GM18505 (cell line): ENCODE measurements at regions not wholly inside any gene's neighbourhood (a gene's known extent, or its start where the extent isn't known, plus 50 kb on each side); places are given as distances from the start of the nearest gene placed in this dataset.

Source experiments
- ATAC-seq: cut with Tn5 transposase; IDR thresholded peaks from one replicate; pipeline ENCODE4 v1.9.1; 2021; ENCODE audit not compliant: unreplicated experiment
- POLR2A ChIP-seq: IDR thresholded peaks from 4 replicates; pipeline ENCODE4 v1.6.1; 2011; ENCODE audit warnings: borderline replicate concordance; ENCODE audit not compliant: insufficient read depth, insufficient read length; ENCODE audit errors: extremely low read depth

DNA sequence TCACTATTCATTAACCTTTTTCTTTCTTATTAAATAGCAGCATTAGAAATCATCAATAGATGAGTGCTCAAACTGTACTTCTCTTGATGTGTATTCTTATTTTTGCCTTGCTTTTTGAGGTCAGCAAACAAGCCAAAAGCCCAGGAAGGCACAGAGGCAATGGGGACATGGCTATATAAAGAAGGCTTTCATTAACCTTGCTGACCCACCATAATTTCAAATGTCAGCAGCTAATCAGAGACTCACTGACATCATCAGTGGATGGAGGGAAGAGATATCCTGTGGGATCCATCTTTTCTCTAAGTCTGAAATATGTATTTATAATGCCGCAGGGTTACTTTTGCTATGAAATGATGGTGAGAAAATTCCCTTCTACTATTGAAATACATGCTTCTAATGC is 1162.8 kb upstream of the ACVR2A start:
- ATAC-seq, result no peak
- TF ChIP-seq POLR2A, result no peak

DNA sequence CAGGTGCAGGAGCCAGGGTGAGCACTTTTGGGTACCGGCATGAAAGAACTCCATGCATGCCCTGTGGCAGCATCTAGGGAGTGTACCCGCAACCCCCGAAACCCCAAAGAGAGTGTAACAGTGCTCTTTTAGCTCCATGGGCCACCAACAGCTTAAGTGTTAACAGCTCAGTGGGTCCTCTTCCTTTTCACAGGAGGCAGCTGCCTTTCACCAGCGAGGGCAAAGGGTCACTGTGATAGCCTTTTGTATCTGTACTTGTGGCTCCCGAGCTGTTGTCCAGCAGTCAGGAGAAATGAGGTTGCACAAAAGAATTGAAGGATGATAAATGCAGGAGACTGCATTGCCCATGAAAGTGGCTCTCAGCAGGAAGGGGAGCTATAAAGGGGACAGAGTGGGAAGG is 1166.3 kb upstream of the ACVR2A start:
- no peak for ATAC-seq
- TF ChIP-seq POLR2A, result no peak

DNA sequence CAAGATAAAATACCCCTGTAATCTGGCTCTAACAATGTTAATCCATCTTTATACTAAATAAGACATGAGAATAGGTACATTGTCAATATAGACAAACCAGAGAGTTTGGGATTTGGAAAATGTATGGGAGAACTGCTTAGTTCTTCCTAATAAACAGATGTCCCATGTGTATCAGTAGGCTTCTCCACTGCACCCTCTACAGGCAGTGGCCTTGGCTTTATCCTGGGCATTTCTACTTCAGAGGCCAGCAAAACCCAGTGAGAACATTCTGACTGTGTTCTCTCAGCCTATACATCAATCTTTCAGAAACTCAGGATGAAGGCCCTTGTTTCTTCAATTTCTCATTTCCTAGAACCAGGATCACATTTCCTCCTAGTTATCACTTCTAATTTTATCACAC is 1167.5 kb upstream of the ACVR2A start:
- no peak for TF ChIP-seq POLR2A
- ATAC-seq, result no peak

DNA sequence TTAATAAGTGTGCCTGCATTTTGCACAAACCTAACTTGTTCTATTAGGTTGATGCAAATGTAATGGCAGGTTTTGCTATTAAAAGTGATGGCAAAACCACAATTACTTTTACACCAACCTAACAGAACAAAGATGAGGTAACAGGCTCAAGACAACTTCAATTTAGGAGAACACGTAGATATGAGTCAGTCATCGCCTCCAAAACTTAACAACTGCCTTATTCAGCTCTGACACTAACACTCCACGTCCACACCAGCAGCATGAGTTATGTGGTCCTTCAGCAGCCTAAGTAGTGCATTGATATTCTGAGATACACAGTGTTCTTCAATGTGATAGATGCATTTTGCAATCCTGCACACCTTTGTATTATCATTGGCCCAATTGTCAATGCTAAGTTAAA is 1175.1 kb upstream of the ACVR2A start:
- no peak for ATAC-seq
- no peak for TF ChIP-seq POLR2A

DNA sequence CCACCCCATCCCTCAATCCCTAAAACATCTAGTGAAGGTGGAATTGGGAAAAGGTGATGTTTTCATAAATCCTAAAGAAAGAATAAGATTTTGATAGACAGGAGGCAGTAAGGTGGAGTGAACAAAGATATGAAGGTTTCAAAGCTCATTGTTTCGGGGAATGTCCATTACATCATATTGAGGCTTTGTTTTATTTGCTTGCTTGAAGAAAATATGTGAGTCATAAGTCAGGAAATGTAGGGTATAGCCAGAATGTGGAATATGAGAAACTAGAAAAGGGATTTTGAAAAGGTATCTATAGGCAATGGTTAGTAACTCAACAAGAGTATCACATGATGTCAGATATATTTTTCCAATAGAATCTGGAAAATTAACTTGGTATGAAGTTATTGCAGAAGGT is 1178.5 kb upstream of the ACVR2A start:
- TF ChIP-seq POLR2A, result no peak
- ATAC-seq, result no peak

DNA sequence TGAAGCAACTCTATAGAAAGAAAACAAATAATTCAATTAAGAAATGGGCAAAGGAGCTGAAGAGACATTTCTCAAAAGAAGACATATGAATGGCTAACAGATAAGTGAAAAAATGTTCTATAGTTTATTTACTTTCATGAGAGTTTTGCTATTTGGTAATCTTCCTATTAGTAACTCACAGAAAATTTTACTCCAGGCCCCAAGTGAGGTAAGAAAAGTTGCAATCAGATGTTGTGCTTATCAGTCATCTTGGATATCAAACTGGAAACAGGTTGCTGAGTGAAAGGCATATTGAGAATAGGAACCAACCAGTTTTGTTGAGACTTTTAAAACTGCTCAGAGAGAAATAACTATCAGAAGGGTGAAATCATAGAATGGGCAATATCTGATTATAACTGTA is 1179.0 kb upstream of the ACVR2A start:
- no peak for ATAC-seq

DNA sequence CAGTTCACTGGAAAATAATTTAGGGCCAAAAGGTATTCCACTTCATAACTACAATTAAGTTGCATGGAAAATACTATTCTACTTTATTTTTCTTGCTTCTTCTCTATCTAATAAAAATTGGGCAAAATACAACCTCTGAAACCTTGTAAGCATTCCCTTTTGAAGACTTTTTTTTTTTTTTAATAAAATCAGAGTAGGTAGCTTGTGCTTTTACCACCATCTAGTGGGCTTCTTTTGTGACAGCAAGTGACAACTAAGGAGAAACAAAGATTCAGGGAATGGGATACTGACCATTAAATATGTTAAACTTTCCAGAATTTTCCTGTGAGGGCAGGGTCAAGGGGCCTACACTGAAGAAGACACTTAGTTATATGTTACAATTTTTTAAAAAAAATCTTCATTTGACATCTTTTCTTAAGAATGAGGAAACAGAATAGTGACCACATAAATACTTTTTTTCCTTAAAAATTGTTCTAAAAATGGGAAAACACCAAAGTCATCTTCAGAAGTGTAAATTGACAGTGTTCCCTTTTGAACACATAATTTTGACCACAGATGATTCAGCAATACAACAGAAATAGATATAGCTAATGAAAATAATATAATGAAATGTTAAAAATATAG is 1183.2 kb upstream of the ACVR2A start:
- ATAC-seq, result no peak
- no peak for TF ChIP-seq POLR2A

More for the DNA sequence above, 1179.0 kb upstream of the ACVR2A start:
- TF ChIP-seq POLR2A, result no peak

DNA sequence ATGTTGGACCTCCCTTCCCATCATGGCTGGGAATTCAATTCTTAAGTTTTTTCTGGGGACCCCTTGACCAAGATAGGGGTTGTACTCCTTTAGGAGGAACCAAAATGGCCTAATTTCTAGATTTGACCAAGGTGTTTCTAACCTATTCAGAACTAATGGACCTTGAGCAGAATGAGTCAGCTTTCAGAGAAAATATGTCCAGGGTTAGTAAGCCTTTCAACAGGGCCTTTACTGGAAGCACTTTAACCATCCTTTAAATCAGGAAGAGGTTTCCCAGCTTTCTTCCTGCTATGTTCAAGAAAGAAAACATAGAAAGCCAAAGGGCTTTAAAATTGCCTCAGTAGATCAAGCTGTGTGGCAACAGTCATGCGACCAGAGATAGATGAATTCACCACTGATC is 1184.9 kb upstream of the ACVR2A start:
- no peak for TF ChIP-seq POLR2A
- no peak for ATAC-seq

DNA sequence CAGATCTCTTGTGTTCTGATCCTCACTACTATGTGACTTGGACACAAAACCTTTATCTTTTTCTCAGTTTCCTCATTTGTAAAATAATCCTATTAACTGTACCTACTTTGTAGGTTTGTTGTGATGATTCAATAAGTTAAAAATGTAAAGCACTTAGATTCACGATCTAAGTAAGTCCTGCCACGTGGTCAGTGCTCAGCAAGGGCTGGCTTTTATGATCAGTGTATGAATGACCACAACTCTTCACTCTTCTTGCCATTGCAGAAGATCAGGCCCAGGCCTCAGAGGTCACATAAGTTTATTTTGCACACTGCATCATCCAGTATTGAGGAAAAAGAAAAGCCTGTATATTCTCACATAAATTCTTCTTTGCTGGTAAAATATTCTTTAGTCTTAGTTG is 1192.5 kb upstream of the ACVR2A start:
- ATAC-seq, result no peak
- TF ChIP-seq POLR2A, result no peak

DNA sequence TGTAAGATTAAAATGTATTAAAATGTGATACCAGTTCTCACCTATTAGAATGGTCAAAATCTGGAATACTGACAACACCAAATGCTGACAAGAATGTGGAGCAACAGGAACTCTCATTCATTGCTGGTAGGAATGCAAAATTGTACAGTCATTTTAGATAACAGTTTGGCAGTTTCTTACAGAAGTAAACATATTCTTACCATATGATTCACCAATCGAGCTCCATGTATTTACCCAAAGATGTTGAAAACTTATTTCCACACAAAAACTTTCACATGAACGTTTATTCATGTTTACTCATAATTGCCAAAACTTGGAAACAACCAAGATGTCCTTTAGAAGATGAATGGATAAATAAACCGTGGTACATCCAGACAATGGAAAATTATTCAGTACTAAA is 1193.5 kb upstream of the ACVR2A start:
- TF ChIP-seq POLR2A, result no peak
- no peak for ATAC-seq

DNA sequence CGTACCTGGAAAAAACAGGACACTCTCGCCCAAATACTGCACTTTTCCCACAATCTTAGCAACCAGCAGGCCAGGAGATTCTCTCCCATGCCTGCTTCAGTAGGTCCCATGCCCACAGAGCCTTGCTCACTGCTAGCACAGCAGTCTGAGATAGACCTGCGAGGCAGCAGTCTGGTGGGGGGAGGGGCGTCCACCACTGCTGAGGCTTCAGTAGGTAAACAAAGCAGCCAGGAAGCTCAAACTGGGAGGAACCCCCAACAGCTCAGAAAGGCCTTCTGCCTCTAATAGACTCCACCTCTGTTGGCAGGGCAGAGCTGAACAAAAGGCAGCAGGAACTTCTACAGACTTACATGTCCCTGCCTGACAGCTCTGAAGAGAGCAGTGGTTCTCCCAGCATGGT is 1202.8 kb upstream of the ACVR2A start:
- no peak for TF ChIP-seq POLR2A
- no peak for ATAC-seq

DNA sequence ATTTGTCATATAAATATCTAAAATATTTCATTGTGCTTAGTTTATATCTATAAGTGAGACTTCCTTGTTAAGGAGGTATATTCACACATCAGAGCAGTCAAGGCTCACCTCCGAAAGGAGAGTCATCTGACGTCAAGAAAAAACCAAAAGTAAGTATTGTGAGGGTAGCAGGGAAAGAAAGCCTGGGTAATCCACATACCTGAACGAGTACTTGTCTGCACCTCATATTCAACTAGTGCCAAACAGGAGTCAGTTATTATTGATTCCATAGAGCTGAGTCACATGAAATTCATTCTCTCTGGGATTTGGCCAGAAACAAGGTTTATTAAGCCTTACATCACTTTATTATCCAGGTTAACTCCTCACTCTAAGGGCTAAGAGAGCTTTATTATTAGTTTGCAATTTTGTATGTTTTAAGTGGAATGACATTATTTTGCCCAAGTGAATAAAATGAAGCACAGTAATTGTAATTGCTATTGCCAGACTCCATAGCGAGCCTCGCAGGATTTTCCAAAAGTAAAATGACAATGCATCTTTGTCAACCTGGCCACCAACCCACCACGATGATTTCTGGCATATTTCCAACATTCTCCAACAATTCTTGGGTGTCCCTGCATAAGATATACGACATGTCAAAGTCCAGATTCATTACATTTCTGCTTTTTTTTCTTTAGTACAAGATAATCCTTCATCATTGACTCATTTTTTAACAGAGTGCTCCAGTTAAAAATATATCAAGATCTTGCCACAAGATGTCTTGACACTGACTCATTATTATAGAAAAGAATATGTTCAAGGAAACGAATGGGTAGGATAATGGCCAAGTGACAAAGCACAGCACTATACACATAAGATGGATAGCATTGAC is 1210.4 kb upstream of the ACVR2A start:
- no peak for ATAC-seq
- TF ChIP-seq POLR2A, result no peak

DNA sequence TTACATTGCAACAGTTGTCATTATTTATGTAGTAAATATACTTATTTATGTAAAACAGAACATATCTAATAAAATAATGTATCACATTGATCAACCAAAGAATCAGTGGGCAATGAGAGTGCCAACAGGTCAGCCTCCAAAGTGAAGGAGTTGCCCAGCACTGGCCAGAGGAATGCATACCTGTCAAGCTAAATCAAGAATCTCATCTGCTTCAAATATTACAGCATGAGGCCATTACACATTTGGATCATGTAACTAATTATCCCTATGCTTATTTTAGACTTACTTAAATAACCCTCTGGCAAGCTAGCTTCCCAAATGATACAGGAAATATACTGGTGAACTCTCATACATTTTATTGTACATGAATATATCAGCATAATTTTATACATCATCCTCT is 1211.7 kb upstream of the ACVR2A start:
- TF ChIP-seq POLR2A, result no peak
- ATAC-seq, result no peak

DNA sequence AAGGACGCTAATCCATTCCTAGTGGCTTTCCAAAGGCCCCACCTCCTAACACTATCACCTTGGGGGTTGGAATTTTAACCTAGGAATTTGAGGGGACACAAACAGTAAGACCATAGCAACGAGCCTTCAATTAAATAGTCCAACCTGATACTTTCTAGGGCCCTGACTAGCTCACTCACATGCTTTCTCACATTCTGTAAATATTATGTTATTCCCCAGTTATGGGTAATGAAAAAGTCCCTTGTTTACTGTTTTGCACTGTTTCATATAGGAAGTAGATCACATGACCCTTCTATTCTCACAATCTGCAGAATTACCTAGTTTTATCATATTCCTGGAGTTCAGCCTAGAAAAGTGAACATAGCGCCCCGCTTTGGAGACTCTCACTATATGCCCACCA is 1212.1 kb upstream of the ACVR2A start:
- ATAC-seq, result no peak

DNA sequence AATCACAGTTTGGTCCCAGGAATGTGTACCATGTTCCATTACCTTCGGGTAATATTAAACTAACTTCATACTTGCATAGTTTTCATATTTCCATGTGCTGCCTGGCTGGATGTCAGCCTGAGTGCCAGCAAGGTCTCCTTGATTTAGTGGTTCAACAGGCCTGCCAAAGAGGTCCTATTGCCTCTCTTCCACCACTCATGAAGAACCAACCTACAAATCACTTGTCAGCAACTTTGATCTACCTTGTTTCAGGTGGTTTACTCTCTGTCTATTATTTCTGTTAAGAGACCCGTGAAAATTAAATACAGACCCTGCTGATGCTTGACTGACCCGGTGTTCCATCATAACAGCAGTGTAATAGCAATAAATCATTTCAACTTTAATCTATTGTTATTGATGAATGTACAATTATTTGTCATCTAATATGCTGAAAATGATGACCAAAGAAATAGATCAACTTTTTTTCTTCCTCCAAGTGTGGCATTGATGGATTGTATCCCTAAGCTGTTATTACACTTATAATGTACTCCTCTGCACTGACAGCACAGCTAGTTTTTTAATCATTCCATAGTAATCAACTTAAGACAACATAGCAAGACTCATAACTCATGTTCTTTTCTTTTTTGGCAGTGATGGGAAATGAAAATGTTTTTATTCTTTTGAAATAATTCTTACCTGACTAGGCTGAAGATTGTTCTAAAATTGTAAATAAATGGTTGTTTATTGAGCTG is 1220.2 kb upstream of the ACVR2A start:
- TF ChIP-seq POLR2A, result no peak

More for the DNA sequence above, 1212.1 kb upstream of the ACVR2A start:
- TF ChIP-seq POLR2A, result no peak

DNA sequence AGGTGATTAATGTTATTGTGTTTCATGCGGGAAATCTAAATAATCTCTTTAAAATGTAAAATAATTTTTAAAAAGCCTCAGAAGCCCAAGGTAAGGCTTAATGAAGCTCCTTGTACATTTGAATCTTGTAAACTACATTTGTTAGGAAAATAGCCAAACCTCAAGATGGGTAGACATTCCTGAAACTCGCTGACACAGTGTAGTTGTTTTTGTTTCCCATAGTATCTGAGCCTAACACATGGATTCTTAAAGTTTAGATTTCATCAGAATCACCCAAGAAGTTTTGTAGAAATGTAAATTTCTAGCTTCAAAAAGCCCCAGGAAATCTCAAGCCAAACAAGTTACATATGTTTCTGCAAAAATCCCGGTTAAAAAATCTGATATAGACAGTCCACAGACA is 1221.1 kb upstream of the ACVR2A start:
- TF ChIP-seq POLR2A, result no peak
- ATAC-seq, result no peak

More for the DNA sequence above, 1220.2 kb upstream of the ACVR2A start:
- no peak for ATAC-seq
